ENCODE measurements at regions not wholly inside any gene's neighbourhood (a gene's known extent, or its start where the extent isn't known, plus 50 kb on each side); places are given as distances from the start of the nearest gene placed in this dataset.

GRCh38 chr3:46138581-46138980 lies 69.5 kb downstream of the CCR1 start:
- TF ChIP-seq CTCF (IDR thresholded peaks at IDR 0.05) = no peak
- ATAC-seq (no peak), DNase-seq (no peak)
- Mint-ChIP-seq H3K36me3 (ENCODE audit: low read depth) (no peaks in the 10 kb centered on the region), H3K27ac (no peak overlapping the region), H3K4me1 (ENCODE audit: low read depth) (no peaks in the 10 kb centered on the region), H3K4me3 (no peak overlapping the region), H3K27me3 (no peaks in the 10 kb centered on the region), H3K9me3 (peaks cover 3% of the 10 kb centered on the region)
- ChIA-PET CTCF (no interaction called here), POLR2A (no interaction called here)
- intact Hi-C loops (cut with micrococcal nuclease) = no loop called here

- POLR2A ChIA-PET = no interaction called here
- no peak overlapping the region for H3K27ac Mint-ChIP-seq
- no peak for TF ChIP-seq CTCF (IDR thresholded peaks at IDR 0.05)
- DNase-seq (no peak), ATAC-seq (no peak)
- H3K36me3 Mint-ChIP-seq (ENCODE audit: low read depth) = no peaks in the 10 kb centered on the region
- H3K27me3 Mint-ChIP-seq = no peaks in the 10 kb centered on the region
- H3K4me1 Mint-ChIP-seq (ENCODE audit: low read depth) = no peaks in the 10 kb centered on the region
- intact Hi-C loops (cut with micrococcal nuclease) = no loop called here
- CTCF ChIA-PET = interaction anchor here (1.0 kb wide), 1 partner anchor 56 kb away, joined by 3 read pairs; no protein-coding TSS in a partner anchor
- no peaks in the 10 kb centered on the region for H3K9me3 Mint-ChIP-seq
- no peak overlapping the region for H3K4me3 Mint-ChIP-seq
Observed at GRCh38 chr3:46135475-46135874, 72.6 kb downstream of the CCR1 start.

GRCh38 chr3:46133285-46133684 lies 74.8 kb downstream of the CCR1 start:
- no peak for DNase-seq
- Mint-ChIP-seq H3K9me3 (no peaks in the 10 kb centered on the region), H3K27me3 (no peaks in the 10 kb centered on the region), H3K36me3 (ENCODE audit: low read depth) (no peaks in the 10 kb centered on the region), H3K27ac (no peak overlapping the region), H3K4me1 (ENCODE audit: low read depth) (peaks cover 10% of the 10 kb centered on the region), H3K4me3 (no peak overlapping the region)
- no peak for ATAC-seq
- intact Hi-C loops (cut with micrococcal nuclease) = no loop called here
- ChIA-PET POLR2A (no interaction called here), CTCF (no interaction called here)
- no peak for TF ChIP-seq CTCF (IDR thresholded peaks at IDR 0.05)

GRCh38 chr3:46132565-46132964 lies 75.5 kb downstream of the CCR1 start:
- intact Hi-C loops (cut with micrococcal nuclease) = no loop called here
- TF ChIP-seq CTCF (IDR thresholded peaks at IDR 0.05) = no peak
- ChIA-PET CTCF (no interaction called here), POLR2A (interaction anchor here (0.6 kb wide), 1 partner anchor 259 kb away, joined by 3 read pairs; no protein-coding TSS in a partner anchor)
- H3K27me3 Mint-ChIP-seq = no peaks in the 10 kb centered on the region
- ATAC-seq (no peak), DNase-seq (no peak)
- H3K4me3 Mint-ChIP-seq = no peak overlapping the region
- no peaks in the 10 kb centered on the region for H3K36me3 Mint-ChIP-seq (ENCODE audit: low read depth)
- H3K4me1 Mint-ChIP-seq (ENCODE audit: low read depth) = peaks cover 10% of the 10 kb centered on the region
- H3K27ac Mint-ChIP-seq = no peak overlapping the region
- H3K9me3 Mint-ChIP-seq = no peaks in the 10 kb centered on the region

- H3K4me1 Mint-ChIP-seq (ENCODE audit: low read depth) = peaks cover 10% of the 10 kb centered on the region
- ChIA-PET POLR2A (interaction anchor here (0.6 kb wide), 1 partner anchor 260 kb away, joined by 3 read pairs; no protein-coding TSS in a partner anchor), CTCF (no interaction called here)
- no peaks in the 10 kb centered on the region for H3K9me3 Mint-ChIP-seq
- no peak for ATAC-seq
- no peak for DNase-seq
- intact Hi-C loops (cut with micrococcal nuclease) = no loop called here
- no peak overlapping the region for H3K27ac Mint-ChIP-seq
- no peaks in the 10 kb centered on the region for H3K27me3 Mint-ChIP-seq
- no peaks in the 10 kb centered on the region for H3K36me3 Mint-ChIP-seq (ENCODE audit: low read depth)
- H3K4me3 Mint-ChIP-seq = no peak overlapping the region
- no peak for TF ChIP-seq CTCF (IDR thresholded peaks at IDR 0.05)
Observed at GRCh38 chr3:46131884-46132450, 76.1 kb downstream of the CCR1 start.
